SK-N-MC (cell line): ENCODE measurements at regions not wholly inside any gene's neighbourhood (a gene's known extent, or its start where the extent isn't known, plus 50 kb on each side); places are given as distances from the start of the nearest gene placed in this dataset.

Experiments used
- EZH2 ChIP-seq: fragments of 200-600 bp; sonication (generic); IDR thresholded peaks from one replicate; pipeline ENCODE4 v1.6.1; 2017; ENCODE audit warnings: antibody characterized with exemption
- FOXP2 ChIP-seq: optimal IDR thresholded peaks from 2 replicates; pipeline ENCODE3; 2011; ENCODE audit warnings: mild to moderate bottlenecking, moderate library complexity; ENCODE audit not compliant: insufficient read depth; ENCODE audit errors: extremely low read length, control extremely low read depth
- POLR2AphosphoS5 ChIP-seq: IDR thresholded peaks from 2 replicates; pipeline ENCODE4 v1.6.1; 2012; ENCODE audit warnings: mild to moderate bottlenecking, low read depth, low read length, borderline replicate concordance

GRCh38 chr5:17794201-17794600, 159.9 kb downstream of the TAF11L14 start:
- TF ChIP-seq POLR2AphosphoS5 (no peak), EZH2 (no peak), FOXP2 (no peak)
